GM12878 (cell line): ENCODE measurements at regions not wholly inside any gene's neighbourhood (a gene's known extent, or its start where the extent isn't known, plus 50 kb on each side); places are given as distances from the start of the nearest gene placed in this dataset.

Experiments
- EZH2 ChIP-seq: IDR thresholded peaks from 2 replicates; pipeline ENCODE4 v1.6.1; 2012; ENCODE audit warnings: low read depth, mild to moderate bottlenecking, control low read depth, inconsistent platforms, low read length, borderline replicate concordance; ENCODE audit not compliant: control insufficient read depth
- IKZF1 ChIP-seq: fragments of 450-650 bp; conservative IDR thresholded peaks from 2 replicates; pipeline ENCODE4 v1.6.1; 2017; ENCODE audit warnings: antibody characterized with exemption, mild to moderate bottlenecking
- MYB ChIP-seq: fragments of 150-350 bp; IDR thresholded peaks from 2 replicates; pipeline ENCODE4 v1.6.1; 2014; ENCODE audit warnings: mild to moderate bottlenecking, low read depth, low read length, borderline replicate concordance
- RAD21 ChIP-seq: IDR thresholded peaks from 2 replicates; pipeline ENCODE4 v1.6.1; 2011; ENCODE audit warnings: mild to moderate bottlenecking, low read depth, low read length, moderate library complexity; ENCODE audit not compliant: insufficient read depth
- REST ChIP-seq: IDR thresholded peaks from 2 replicates; pipeline ENCODE4 v1.6.1; 2012; ENCODE audit warnings: mild to moderate bottlenecking, low read depth, low read length
- SREBF1 ChIP-seq: IDR thresholded peaks from 2 replicates; pipeline ENCODE4 v1.6.1; 2012; ENCODE audit warnings: mild to moderate bottlenecking, low read length
- YBX1 ChIP-seq: fragments of 450-650 bp; IDR thresholded peaks from 2 replicates; pipeline ENCODE4 v1.6.1; 2016; ENCODE audit warnings: antibody characterized with exemption
- TF ChIP-seq, protein P1 (sequence below): fragments of 450-650 bp; IDR thresholded peaks from 2 replicates; pipeline ENCODE4 v1.6.1; 2016; ENCODE audit warnings: mild to moderate bottlenecking
- TF ChIP-seq, protein P2 (sequence below): fragments of 450-650 bp; formaldehyde crosslinking; IDR thresholded peaks from 2 replicates; pipeline ENCODE4 v1.5.0; 2022; ENCODE audit warnings: mild to moderate bottlenecking, missing genetic modification characterization
- TF ChIP-seq, protein P3 (sequence below): fragments of 450-650 bp; IDR thresholded peaks from 2 replicates; pipeline ENCODE4 v1.6.1; 2017; ENCODE audit warnings: mild to moderate bottlenecking, moderate library complexity

GRCh38 chr3:30477149-30477921, 129.1 kb upstream of the TGFBR2 start (continued):
- TF ChIP-seq, protein P1, sequence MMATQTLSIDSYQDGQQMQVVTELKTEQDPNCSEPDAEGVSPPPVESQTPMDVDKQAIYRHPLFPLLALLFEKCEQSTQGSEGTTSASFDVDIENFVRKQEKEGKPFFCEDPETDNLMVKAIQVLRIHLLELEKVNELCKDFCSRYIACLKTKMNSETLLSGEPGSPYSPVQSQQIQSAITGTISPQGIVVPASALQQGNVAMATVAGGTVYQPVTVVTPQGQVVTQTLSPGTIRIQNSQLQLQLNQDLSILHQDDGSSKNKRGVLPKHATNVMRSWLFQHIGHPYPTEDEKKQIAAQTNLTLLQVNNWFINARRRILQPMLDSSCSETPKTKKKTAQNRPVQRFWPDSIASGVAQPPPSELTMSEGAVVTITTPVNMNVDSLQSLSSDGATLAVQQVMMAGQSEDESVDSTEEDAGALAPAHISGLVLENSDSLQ, result no peak
- TF ChIP-seq EZH2, result no peak
- TF ChIP-seq SREBF1, result no peak
- TF ChIP-seq MYB, result no peak
- no peak for TF ChIP-seq YBX1
- TF ChIP-seq, protein P2, sequence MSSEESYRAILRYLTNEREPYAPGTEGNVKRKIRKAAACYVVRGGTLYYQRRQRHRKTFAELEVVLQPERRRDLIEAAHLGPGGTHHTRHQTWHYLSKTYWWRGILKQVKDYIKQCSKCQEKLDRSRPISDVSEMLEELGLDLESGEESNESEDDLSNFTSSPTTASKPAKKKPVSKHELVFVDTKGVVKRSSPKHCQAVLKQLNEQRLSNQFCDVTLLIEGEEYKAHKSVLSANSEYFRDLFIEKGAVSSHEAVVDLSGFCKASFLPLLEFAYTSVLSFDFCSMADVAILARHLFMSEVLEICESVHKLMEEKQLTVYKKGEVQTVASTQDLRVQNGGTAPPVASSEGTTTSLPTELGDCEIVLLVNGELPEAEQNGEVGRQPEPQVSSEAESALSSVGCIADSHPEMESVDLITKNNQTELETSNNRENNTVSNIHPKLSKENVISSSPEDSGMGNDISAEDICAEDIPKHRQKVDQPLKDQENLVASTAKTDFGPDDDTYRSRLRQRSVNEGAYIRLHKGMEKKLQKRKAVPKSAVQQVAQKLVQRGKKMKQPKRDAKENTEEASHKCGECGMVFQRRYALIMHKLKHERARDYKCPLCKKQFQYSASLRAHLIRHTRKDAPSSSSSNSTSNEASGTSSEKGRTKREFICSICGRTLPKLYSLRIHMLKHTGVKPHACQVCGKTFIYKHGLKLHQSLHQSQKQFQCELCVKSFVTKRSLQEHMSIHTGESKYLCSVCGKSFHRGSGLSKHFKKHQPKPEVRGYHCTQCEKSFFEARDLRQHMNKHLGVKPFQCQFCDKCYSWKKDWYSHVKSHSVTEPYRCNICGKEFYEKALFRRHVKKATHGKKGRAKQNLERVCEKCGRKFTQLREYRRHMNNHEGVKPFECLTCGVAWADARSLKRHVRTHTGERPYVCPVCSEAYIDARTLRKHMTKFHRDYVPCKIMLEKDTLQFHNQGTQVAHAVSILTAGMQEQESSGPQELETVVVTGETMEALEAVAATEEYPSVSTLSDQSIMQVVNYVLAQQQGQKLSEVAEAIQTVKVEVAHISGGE, result no peak
- TF ChIP-seq, protein P3, sequence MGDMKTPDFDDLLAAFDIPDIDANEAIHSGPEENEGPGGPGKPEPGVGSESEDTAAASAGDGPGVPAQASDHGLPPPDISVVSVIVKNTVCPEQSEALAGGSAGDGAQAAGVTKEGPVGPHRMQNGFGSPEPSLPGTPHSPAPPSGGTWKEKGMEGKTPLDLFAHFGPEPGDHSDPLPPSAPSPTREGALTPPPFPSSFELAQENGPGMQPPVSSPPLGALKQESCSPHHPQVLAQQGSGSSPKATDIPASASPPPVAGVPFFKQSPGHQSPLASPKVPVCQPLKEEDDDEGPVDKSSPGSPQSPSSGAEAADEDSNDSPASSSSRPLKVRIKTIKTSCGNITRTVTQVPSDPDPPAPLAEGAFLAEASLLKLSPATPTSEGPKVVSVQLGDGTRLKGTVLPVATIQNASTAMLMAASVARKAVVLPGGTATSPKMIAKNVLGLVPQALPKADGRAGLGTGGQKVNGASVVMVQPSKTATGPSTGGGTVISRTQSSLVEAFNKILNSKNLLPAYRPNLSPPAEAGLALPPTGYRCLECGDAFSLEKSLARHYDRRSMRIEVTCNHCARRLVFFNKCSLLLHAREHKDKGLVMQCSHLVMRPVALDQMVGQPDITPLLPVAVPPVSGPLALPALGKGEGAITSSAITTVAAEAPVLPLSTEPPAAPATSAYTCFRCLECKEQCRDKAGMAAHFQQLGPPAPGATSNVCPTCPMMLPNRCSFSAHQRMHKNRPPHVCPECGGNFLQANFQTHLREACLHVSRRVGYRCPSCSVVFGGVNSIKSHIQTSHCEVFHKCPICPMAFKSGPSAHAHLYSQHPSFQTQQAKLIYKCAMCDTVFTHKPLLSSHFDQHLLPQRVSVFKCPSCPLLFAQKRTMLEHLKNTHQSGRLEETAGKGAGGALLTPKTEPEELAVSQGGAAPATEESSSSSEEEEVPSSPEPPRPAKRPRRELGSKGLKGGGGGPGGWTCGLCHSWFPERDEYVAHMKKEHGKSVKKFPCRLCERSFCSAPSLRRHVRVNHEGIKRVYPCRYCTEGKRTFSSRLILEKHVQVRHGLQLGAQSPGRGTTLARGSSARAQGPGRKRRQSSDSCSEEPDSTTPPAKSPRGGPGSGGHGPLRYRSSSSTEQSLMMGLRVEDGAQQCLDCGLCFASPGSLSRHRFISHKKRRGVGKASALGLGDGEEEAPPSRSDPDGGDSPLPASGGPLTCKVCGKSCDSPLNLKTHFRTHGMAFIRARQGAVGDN, result no peak
- TF ChIP-seq RAD21, result no peak
- peak; percentile 53; the same call in 1 of the 2 replicates for TF ChIP-seq IKZF1
- TF ChIP-seq REST, result no peak
